ENCODE measurements at regions not wholly inside any gene's neighbourhood (a gene's known extent, or its start where the extent isn't known, plus 50 kb on each side); places are given as distances from the start of the nearest gene placed in this dataset.
"Not testable (repeated sequence)": the region's sequence is repeated elsewhere in the genome, so short reads cannot be mapped to it uniquely, and the experiment has no call there.

- no peak overlapping the region for H3K23ac ChIP-seq (ENCODE audit: low read length)
- no peaks in the 10 kb centered on the region for H3K79me1 ChIP-seq (ENCODE audit: low read length)
- WGBS (ENCODE audit: extremely low coverage, insufficient coverage, insufficient read length), result no CpG with 5 or more reads among the region's 1 CpG
- H3K4me1 ChIP-seq (ENCODE audit: control insufficient read depth in 1 of 2, insufficient read depth in 2 of 2, low read length in 2 of 2), result no peaks in the 10 kb centered on the region
- no peak overlapping the region for H3K18ac ChIP-seq (ENCODE audit: low read length)
- no peaks in the 10 kb centered on the region for H3K9me3 ChIP-seq (ENCODE audit: insufficient read depth, low read depth, low read length)
- H3K79me2 ChIP-seq (ENCODE audit: control insufficient read depth, insufficient read depth, low read length, poor library complexity), result no peaks in the 10 kb centered on the region
- no peak overlapping the region for H3K4me3 ChIP-seq (ENCODE audit: low read depth, low read length)
- no peak overlapping the region for H3K27ac ChIP-seq (ENCODE audit: low read depth, low read length)
- H3K4me2 ChIP-seq (ENCODE audit: low read length), result no peak overlapping the region
- no peak overlapping the region for H4K12ac ChIP-seq (ENCODE audit: low read depth, low read length)
- H2AK5ac ChIP-seq (ENCODE audit: low read length), result no peak overlapping the region
- no peak overlapping the region for H2BK120ac ChIP-seq (ENCODE audit: insufficient read depth, low read length, poor library complexity)
- H3K27me3 ChIP-seq (ENCODE audit: insufficient read depth, low read length), result no peaks in the 10 kb centered on the region
- no peak overlapping the region for H2BK12ac ChIP-seq (ENCODE audit: low read length)
- H3K36me3 ChIP-seq (ENCODE audit: control insufficient read depth in 1 of 2, insufficient read depth in 2 of 2, low read length in 2 of 2), result no peaks in the 10 kb centered on the region
- no peak overlapping the region for H3K4ac ChIP-seq (ENCODE audit: low read depth, low read length)
- no peak for DNase-seq
- no peak overlapping the region for H4K91ac ChIP-seq (ENCODE audit: low read depth, low read length)
- no peak overlapping the region for H3K14ac ChIP-seq (ENCODE audit: low read length)
- H3K9ac ChIP-seq (ENCODE audit: low read length), result no peak overlapping the region
- H4K8ac ChIP-seq (ENCODE audit: low read depth, low read length), result no peak overlapping the region
- H2BK5ac ChIP-seq (ENCODE audit: low read depth, low read length, poor library complexity), result no peak overlapping the region
- no peak overlapping the region for H2AFZ ChIP-seq (ENCODE audit: insufficient read depth, low read length, poor library complexity)
Observed at GRCh38 chr13:33411312-33411711, 125.8 kb upstream of the STARD13 start.

GRCh38 chr13:33415822-33416221, 130.3 kb upstream of the STARD13 start:
- Histone ChIP-seq H2AK5ac (ENCODE audit: low read length) (no peak overlapping the region), H3K4me3 (ENCODE audit: low read depth, low read length) (no peak overlapping the region), H3K27me3 (ENCODE audit: insufficient read depth, low read length) (no peaks in the 10 kb centered on the region), H4K8ac (ENCODE audit: low read depth, low read length) (no peak overlapping the region), H3K79me2 (ENCODE audit: control insufficient read depth, insufficient read depth, low read length, poor library complexity) (no peaks in the 10 kb centered on the region), H3K4ac (ENCODE audit: low read depth, low read length) (no peak overlapping the region), H3K9me3 (ENCODE audit: insufficient read depth, low read depth, low read length) (no peaks in the 10 kb centered on the region), H3K27ac (ENCODE audit: low read depth, low read length) (no peak overlapping the region), H3K23ac (ENCODE audit: low read length) (no peak overlapping the region), H3K36me3 (ENCODE audit: control insufficient read depth in 1 of 2, insufficient read depth in 2 of 2, low read length in 2 of 2) (no peaks in the 10 kb centered on the region), H3K9ac (ENCODE audit: low read length) (no peak overlapping the region), H2BK120ac (ENCODE audit: insufficient read depth, low read length, poor library complexity) (no peak overlapping the region), H3K14ac (ENCODE audit: low read length) (no peak overlapping the region), H3K79me1 (ENCODE audit: low read length) (no peaks in the 10 kb centered on the region), H4K91ac (ENCODE audit: low read depth, low read length) (no peak overlapping the region), H4K12ac (ENCODE audit: low read depth, low read length) (no peak overlapping the region), H2AFZ (ENCODE audit: insufficient read depth, low read length, poor library complexity) (no peak overlapping the region), H2BK5ac (ENCODE audit: low read depth, low read length, poor library complexity) (no peak overlapping the region), H3K4me2 (ENCODE audit: low read length) (no peak overlapping the region), H3K18ac (ENCODE audit: low read length) (no peak overlapping the region), H2BK12ac (ENCODE audit: low read length) (no peak overlapping the region), H3K4me1 (ENCODE audit: control insufficient read depth in 1 of 2, insufficient read depth in 2 of 2, low read length in 2 of 2) (no peaks in the 10 kb centered on the region)
- no peak for DNase-seq
- no CpG with 5 or more reads among the region's 1 CpG for WGBS (ENCODE audit: extremely low coverage, insufficient coverage, insufficient read length)

GRCh38 chr13:33418224-33418953, 132.8 kb upstream of the STARD13 start:
- H4K8ac ChIP-seq (ENCODE audit: low read depth, low read length); H2AK5ac ChIP-seq (ENCODE audit: low read length); H4K91ac ChIP-seq (ENCODE audit: low read depth, low read length); H3K4me2 ChIP-seq (ENCODE audit: low read length); H3K14ac ChIP-seq (ENCODE audit: low read length); H3K9me3 ChIP-seq (ENCODE audit: insufficient read depth, low read depth, low read length); H3K79me2 ChIP-seq (ENCODE audit: control insufficient read depth, insufficient read depth, low read length, poor library complexity); H2AFZ ChIP-seq (ENCODE audit: insufficient read depth, low read length, poor library complexity); H4K12ac ChIP-seq (ENCODE audit: low read depth, low read length); H3K4ac ChIP-seq (ENCODE audit: low read depth, low read length); H3K9ac ChIP-seq (ENCODE audit: low read length); H3K23ac ChIP-seq (ENCODE audit: low read length); H3K4me3 ChIP-seq (ENCODE audit: low read depth, low read length); H3K36me3 ChIP-seq (ENCODE audit: control insufficient read depth in 1 of 2, insufficient read depth in 2 of 2, low read length in 2 of 2); H3K4me1 ChIP-seq (ENCODE audit: control insufficient read depth in 1 of 2, insufficient read depth in 2 of 2, low read length in 2 of 2); H2BK5ac ChIP-seq (ENCODE audit: low read depth, low read length, poor library complexity); H3K79me1 ChIP-seq (ENCODE audit: low read length); H2BK120ac ChIP-seq (ENCODE audit: insufficient read depth, low read length, poor library complexity); H3K27me3 ChIP-seq (ENCODE audit: insufficient read depth, low read length); H2BK12ac ChIP-seq (ENCODE audit: low read length); H3K27ac ChIP-seq (ENCODE audit: low read depth, low read length); H3K18ac ChIP-seq (ENCODE audit: low read length); DNase-seq: not testable (repeated sequence)
- no CpG with 5 or more reads among the region's 7 CpGs for WGBS (ENCODE audit: extremely low coverage, insufficient coverage, insufficient read length)

GRCh38 chr13:33420117-33420516, 134.6 kb upstream of the STARD13 start:
- H3K14ac ChIP-seq (ENCODE audit: low read length); H2BK12ac ChIP-seq (ENCODE audit: low read length); H3K27me3 ChIP-seq (ENCODE audit: insufficient read depth, low read length); H2BK120ac ChIP-seq (ENCODE audit: insufficient read depth, low read length, poor library complexity); H2AFZ ChIP-seq (ENCODE audit: insufficient read depth, low read length, poor library complexity); H2BK5ac ChIP-seq (ENCODE audit: low read depth, low read length, poor library complexity); H3K18ac ChIP-seq (ENCODE audit: low read length); H3K4ac ChIP-seq (ENCODE audit: low read depth, low read length); DNase-seq; H3K4me1 ChIP-seq (ENCODE audit: control insufficient read depth in 1 of 2, insufficient read depth in 2 of 2, low read length in 2 of 2); H3K36me3 ChIP-seq (ENCODE audit: control insufficient read depth in 1 of 2, insufficient read depth in 2 of 2, low read length in 2 of 2); H3K9ac ChIP-seq (ENCODE audit: low read length); H3K23ac ChIP-seq (ENCODE audit: low read length); H3K27ac ChIP-seq (ENCODE audit: low read depth, low read length); H3K9me3 ChIP-seq (ENCODE audit: insufficient read depth, low read depth, low read length); H3K79me2 ChIP-seq (ENCODE audit: control insufficient read depth, insufficient read depth, low read length, poor library complexity); H2AK5ac ChIP-seq (ENCODE audit: low read length); H4K12ac ChIP-seq (ENCODE audit: low read depth, low read length); H4K8ac ChIP-seq (ENCODE audit: low read depth, low read length); H4K91ac ChIP-seq (ENCODE audit: low read depth, low read length); H3K4me2 ChIP-seq (ENCODE audit: low read length); H3K4me3 ChIP-seq (ENCODE audit: low read depth, low read length); H3K79me1 ChIP-seq (ENCODE audit: low read length): not testable (repeated sequence)

All from trophoblast cell (in vitro differentiated cells and primary cell).